HT1080 (cell line): ENCODE measurements at regions not wholly inside any gene's neighbourhood (a gene's known extent, or its start where the extent isn't known, plus 50 kb on each side); places are given as distances from the start of the nearest gene placed in this dataset.

Experiments
- DNase-seq: peaks from one replicate; pipeline ENCODE4 v3.0.0-alpha.2; 2015; ENCODE audit warnings: low read depth

DNA sequence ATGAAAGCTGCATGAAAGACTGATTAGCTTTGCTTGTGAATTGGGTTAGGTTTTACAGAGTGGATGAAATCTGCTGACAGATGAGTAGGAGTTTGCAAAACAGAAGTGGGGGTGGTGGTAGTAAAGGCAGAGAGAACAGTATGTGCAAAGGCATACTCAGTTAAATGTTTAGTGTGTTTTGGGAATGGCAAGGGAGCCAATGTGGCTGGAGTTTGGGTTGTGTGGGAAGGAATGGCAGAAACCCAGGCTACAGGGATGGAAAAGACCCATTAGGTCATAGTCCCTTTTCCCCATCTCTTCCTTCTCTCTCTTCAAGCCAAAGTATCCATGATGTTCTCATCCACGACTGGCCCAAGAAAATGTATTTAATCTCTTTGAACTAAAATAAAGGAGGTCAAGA lies 362.2 kb upstream of the LYPLAL1 start:
- DNase-seq: no peak

DNA sequence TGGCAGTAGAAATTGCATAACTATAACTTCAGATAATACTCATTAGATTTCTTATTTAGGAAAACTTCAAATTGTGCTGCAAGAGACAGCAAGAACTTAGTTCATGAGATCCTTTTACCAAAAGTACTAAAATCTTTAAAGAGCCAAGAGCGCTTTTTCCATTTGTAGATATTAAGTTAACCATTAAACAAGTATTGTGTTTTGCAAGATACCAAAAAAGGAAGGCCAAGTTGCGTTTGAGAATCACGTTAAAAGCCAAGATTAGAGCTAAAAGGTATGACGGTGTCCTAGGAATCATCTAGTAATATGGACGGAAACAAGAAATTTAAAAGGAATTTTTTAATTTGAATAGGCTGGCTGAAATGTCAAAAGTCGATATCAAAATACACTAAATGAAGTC lies 361.3 kb upstream of the LYPLAL1 start:
- DNase-seq: no peak

DNA sequence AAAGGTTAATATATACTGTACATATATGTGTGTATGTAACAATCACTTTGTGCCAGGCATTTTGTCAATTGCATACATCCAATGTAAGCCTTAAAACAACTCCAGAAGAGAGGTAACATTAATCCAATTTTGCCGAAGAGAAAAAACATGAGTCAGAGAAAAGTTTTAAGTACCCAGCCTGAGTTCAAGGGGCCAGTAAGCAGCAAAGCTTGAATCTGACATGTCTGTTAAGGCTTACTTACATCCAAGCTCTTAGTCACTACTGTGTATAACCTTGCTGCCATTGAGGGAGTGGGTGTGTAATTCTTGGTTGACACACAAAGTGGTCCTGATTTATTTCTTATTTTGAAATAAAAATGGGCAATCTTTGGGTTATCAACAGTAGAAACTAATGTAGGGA lies 360.4 kb upstream of the LYPLAL1 start:
- peak; percentile 55 for DNase-seq

DNA sequence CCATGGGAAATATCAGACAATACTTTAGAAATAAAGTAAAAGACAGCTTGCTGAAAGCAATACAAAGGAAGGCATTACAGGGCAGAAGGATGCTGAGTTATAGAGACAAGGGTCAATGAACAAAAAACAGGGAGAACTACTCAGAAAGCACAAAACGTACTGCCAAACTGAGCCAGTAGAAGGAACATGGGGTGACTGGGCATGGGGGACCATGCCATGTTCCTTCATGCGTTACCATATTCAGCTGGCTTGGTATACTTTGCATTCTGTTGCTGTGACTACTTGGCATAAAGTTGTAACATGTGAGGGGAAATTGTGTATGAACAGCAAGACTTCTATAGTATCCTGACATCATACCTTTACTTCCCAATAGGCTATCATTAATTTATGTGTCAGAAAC lies 358.6 kb upstream of the LYPLAL1 start:
- no peak for DNase-seq

DNA sequence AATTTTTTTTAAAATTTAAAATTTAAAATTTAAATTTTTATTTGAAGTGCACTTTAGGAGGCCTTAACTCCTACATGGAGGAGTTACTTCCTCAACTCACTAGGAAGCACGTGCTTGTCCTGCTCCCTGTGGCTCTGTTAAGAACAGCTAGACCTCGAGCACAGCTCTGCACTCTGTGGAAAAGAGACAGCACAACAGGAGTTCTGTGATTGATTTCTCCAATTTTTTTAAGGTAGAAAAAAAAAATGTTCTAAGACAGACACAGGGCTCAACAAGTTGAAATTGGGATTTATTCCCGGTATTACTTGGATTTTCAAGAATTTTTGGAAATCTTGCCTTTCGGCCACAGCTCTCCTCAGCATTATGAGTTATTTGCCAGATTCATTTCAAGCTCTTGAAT lies 356.6 kb upstream of the LYPLAL1 start:
- no peak for DNase-seq

DNA sequence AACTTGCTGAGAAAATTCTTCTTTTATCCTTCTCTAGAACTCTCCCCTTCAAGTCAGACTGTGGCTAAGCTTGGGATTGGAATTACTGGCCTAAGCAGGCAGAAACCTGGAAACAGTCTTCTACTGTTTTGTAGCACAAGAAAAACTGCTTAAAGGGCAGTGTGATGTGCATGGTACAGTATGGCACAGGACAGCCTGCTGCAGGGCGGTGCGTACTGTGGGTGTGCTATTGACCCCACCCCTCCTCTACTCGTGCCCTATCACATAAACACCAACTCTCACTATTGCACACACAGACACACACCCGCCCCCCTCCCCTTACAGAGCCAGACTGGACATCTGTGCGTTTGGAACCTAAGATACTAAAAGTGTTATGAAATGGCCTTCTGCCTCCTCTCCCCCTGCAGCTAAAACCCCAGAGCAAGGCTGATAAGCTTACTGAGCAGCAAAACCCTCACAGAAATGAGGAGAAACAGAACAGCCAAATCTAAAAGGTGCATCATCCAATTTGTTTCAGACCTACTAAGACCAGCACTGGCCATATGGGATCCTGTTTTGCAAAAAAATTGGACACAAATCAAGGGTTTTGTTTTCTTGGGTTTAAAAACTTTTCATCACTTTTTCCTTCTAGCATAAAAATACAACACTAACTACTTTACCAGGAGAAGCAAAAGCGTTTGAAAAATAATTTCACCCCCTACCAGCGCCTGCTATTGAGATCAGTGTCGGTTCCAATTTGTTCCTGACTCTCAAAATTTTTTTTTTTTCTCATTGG lies 355.8 kb upstream of the LYPLAL1 start:
- no peak for DNase-seq

DNA sequence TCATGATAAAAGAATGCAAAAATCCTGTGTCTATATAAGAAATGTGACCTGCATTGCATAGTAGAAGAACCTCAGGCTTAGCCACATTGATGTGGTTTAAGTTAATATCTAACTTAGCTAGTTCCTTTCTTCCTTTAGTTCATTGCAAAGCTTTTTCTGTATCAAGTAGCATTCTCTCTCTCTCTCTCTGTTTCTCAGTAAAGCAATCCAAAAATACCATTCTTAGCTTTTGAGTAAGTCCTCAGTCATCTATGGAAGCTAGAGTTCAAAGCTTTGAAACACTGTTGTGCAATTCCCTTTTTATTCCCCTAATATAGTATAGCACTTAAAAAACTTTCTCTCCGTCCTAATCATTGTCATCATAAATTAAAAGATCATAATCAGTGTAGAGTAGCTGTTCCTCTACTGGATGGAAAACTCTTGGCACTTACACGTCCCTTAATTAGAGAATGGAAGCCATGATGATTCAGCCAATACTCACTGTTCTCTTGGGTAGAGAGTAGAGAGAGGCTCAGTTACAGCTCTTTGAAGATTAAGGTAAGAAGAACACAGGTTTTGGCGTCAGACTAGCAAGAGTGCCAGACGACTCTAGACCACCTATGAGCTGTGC lies 350.3 kb upstream of the LYPLAL1 start:
- peak; percentile 61 for DNase-seq

DNA sequence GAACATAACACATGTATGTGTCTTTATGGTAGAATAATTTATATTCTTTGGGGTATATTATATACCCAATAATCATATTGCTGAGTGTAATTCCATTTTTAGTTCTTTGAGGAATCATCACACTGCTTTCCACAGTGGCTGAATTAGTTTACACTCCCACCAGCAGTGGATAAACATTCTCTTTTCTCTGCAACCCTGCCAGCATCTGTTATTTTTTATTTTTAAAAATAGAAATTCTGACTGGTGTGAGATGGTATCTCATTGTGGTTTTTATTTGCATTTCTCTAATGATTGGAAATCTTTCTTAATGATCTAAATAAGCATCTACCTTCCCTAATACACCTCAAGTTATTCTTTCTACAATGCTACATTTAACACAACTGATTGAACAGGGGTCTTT lies 346.2 kb upstream of the LYPLAL1 start:
- no peak for DNase-seq

DNA sequence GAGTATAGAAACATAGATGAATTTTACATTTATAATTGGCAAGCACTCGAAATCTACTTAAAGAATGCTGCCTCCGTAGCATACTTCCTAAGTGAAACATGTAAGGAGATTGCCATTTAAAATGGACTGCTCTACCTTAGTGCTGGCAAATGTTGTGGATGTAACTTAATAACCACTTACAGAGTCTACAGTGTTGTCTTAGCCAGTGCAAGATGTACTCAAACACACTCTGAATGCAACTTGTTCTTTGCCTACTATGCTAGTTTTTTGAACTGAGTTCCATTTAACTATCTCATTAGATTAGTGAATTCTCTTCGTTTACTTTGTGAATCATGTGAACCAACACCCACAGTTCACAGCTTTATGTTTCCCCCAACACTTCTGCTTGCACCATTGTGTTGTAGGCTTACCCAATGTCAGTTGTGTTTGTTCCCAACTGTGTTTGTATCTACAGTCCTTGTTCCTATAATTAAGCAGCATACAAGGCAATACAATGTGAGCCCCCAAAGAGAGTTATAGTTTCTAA lies 345.5 kb upstream of the LYPLAL1 start:
- no peak for DNase-seq

DNA sequence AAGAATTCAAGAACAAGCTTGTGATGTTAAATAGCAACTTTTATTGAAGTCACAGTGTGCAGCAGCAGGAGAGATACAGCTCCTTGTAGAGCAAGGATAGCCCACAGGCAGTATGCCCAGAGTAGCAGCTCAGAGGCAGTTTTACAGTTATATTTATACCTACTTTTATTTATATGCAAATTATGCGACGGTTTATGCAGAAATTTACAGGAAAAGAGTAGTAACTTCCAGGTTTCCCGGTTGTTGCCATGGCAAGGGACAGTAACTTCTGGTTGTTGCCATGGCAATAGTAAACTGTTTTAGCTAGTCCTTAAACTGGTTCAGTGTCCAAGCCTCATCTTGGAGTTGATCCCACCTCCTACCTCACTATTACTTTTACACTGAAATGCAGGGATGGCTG lies 344.6 kb upstream of the LYPLAL1 start:
- no peak for DNase-seq

DNA sequence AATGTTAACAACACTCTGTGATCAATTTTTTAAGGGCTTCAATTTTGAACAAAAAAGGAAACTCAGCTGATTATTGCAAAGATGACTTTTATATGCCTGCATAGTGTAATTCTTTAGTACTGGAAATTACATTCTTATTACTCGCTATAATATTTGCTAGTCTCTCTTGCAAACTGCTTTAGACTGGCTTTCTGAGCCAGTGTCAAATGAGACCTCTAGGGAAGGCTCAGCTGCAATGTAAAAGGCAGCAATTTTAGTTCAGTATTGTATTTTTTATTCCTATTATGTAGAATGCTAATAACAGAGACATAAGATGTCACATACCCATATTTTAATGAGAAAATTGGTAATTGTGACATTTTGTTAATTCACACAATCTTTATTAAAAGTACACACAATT lies 338.1 kb upstream of the LYPLAL1 start:
- DNase-seq: no peak

DNA sequence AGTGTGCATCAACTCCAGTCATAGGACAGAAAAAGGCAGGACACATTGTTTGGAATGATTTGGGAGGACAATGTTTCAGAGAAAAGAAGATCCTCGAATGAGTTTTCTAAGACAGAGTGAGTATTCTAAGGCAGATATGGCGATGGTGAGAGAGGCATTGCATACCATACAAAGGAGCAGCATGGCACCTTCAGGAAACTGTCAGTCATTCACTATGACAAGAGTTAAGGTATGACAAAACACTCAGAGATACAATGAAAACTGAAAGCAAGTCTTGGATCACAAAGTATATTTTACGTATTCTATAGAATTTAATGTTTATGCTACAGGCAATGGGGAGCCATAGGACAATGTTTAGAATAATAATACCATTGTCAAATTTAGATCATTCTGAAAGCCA lies 337.4 kb upstream of the LYPLAL1 start:
- no peak for DNase-seq

DNA sequence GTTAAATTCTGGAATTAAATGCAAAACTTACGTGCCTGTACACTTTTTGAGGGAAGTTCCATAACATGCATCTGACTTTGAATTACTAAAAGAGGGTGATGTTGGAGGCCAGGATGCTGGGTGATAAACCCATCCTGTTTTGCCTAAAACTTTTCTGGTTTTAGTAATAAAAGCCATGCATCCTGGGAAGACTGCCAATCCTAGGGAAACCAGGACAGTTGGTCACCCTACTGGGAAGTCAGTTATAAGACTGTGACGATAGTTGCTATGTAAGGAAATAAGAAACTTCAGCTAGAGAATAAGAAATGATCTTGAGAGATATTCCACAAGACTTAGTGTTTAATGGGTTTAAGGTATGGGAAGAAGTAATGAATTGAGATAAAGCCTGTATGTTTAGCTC lies 336.6 kb upstream of the LYPLAL1 start:
- no peak for DNase-seq

DNA sequence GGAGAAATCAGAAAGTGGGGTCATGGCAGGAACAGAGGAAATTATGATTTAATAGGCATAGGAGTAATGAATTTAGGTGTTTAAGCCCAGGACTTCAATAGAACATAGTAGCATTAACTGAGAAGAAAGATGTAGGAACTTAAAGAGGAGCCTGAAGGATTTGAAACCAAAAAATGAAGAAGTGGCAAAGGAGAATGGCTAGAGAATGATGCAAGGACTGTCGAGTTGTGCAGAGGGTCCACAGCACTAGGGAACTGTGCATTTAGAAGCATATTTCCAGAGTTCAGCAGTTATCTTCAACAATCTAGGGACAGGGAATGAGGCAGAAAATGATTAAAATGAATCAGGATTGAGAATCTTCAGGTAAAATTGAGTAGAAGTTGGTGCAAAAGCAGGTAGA lies 328.1 kb upstream of the LYPLAL1 start:
- DNase-seq: no peak

DNA sequence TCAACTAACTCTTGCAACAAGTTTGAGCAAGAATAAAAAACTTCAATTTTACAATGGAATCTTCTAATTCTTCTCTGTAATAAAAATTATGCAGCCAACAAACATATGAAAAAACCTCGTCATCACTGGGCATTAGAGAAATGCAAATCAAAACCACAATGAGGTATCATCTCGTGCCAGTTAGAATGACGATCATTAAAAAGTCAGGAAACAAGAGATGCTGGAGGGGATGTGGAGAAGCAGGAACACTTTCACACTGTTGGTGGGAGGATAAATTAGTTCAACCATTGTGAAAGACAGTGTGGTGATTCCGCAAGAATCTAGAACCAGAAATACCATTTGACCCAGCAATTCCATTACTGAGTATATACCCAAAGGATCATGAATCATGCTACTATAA lies 327.5 kb upstream of the LYPLAL1 start:
- DNase-seq: no peak

DNA sequence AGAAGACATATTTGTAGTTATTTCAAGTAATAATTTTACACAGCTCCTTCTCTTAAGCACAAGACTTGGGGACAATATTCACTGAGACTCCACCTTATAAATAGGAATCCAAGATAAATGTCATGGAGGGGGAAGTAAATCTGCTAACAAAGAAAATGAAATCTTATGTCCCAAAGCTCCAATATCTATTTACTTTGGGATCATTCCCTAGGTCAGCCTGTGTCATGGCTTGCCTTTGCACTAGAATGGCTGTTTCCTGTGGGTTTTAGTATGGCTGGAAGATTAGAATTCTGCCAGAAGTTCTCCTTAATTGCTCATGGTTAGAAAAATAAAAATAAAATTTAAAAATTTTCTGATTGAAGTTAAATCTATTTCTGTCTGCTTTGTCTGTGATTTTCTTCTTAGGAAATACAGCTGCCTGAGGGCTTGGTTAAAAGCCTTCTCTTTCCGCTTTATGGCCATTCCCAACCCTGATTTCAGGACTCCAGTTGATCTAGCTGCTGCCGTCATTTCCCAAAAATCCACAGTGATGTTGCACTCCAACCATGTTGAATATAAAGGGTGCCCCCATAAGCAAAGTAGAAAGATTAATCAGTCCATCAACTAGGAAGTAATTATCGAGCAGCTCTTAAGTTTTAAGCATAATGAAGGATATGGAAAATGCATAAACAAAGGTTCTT lies 326.4 kb upstream of the LYPLAL1 start:
- DNase-seq: no peak

DNA sequence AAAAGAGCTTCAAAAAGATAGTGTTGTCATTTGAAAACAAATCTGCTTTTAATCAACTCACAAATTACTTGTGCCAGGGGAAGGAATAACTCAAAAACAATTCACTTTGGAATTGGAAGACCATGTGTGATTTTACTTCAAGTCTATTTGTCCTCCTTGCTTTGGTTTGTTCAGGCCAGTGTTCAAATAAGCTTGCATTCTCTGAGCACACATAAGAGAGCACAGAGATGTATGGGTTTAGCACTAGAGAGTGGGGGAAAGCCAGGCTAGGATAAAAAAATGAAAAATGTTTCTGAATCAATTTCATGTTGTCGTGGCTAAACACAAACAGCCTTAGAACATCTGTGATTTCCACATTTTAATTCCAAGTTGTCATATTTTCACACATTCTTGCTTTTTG lies 325.7 kb upstream of the LYPLAL1 start:
- DNase-seq: no peak

DNA sequence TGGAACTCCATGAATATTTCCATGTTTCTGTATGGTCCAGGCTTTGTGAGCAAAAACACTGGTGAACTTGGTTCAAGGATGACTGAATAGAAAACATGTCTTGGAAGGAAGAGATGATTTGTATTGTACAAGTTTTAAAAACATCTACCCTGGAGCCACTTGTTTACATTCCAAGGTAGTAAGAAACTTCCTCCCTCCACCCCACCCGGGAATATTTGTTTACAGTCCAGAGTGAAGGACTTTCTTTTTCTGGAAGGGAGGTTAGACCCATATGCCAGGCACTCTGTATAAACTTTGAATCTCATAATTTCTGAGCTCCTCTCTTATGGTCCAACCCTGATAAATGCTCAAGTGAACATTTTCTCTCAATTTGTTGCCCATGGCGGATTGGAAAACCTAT lies 323.3 kb upstream of the LYPLAL1 start:
- DNase-seq: no peak

DNA sequence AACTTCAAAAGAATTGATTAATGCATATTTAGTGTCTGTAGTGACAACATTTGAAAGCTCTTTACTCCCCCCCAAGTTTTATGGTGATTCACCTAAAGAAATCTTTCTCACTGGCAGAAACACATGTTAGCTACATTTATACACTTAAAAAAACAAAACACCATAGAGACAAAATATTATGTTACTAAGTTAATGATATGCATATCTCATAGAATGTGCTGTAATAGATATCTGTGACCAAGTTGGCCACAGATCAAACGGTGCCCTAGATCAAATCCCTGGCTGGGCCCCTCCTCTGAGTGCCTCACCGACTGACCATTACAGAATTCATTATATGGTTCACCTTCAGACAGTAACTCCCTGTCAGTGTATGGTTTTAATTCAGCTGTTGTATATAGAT lies 322.1 kb upstream of the LYPLAL1 start:
- no peak for DNase-seq

DNA sequence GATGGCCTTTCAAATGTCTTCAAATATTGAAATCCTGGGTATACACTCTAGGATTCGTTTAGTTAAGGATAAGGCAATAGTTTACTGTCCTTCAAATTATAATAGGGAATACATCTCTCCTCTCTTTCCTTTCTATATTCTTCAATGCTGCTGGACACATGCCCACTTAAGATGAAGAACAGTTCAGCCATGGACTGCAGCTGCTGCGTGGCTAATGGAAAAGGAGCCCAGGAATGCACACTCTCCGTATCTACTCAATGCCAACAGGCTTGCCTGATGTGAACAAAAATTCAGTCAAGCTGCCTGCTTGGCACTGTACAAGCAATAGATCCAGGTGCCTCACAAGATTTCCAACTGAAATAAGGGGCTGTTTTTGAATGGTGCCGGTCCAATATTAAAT lies 321.2 kb upstream of the LYPLAL1 start:
- no peak for DNase-seq

DNA sequence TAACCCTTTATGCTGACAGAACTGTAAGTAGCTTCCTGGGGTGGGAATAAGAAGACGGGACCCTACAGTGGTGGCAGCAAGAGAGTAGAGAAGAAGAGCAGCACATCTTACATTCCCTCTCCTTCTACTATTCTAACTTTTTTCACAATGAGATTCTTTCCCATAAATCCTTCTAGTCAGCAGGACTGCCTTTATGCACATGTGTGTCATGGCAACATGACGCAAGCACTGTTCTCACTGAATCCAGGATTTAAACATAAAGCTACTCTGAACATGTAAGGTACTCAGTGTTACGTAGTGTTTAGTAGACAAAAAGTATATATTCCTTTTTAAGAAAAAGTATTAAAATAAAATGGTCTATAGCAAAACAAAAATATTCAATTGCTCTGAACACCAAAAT lies 309.7 kb upstream of the LYPLAL1 start:
- no peak for DNase-seq

DNA sequence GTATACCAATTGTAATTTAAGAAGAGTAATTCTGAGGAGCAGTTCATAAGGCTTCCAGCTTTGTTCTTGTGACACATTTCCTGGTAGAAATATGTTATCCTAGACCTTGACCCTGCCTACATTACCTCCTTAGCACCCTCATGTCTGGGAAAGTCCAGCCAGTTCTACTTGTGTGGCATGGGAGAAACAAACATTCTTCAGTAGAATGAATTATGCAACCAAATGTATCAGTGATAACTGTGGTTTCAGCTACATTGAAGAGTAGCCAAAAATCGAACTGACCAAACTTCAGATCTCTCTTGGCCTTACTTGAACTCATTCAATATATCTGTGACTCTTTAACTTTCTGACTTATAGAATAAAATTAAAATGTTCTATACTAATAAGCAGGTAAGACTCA lies 308.1 kb upstream of the LYPLAL1 start:
- DNase-seq: peak; percentile 68

DNA sequence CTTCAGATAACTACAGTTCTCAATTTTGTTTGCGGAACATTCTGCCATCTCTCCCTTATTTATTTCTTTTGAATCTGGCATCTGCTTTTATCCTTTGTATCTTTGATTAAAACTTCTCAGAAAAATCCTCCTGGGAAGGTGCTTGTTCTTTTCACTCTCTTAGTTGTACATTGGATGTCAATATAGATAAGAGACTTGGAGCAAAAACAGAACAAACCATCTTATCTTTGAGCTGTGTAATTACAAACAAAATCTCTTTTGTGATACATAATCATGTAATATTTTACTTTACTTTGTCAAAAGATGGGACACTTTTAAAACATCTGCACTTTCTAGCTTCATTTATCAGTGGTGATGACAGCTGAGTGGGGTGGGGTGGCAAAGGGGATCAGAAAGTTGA lies 307.2 kb upstream of the LYPLAL1 start:
- no peak for DNase-seq
